K562 (cell line): ENCODE measurements at regions not wholly inside any gene's neighbourhood (a gene's known extent, or its start where the extent isn't known, plus 50 kb on each side); places are given as distances from the start of the nearest gene placed in this dataset.

Experiments
- ASH1L ChIP-seq: fragments of 450-650 bp; IDR thresholded peaks from 2 replicates; pipeline ENCODE4 v1.6.1; 2018; ENCODE audit warnings: borderline replicate concordance, mild to moderate bottlenecking, low read depth; ENCODE audit not compliant: partially characterized antibody
- CCNT2 ChIP-seq: IDR thresholded peaks from 2 replicates; pipeline ENCODE4 v1.6.1; 2011; ENCODE audit warnings: borderline replicate concordance, low read depth, mild to moderate bottlenecking, moderate library complexity, mixed read lengths, low read length; ENCODE audit not compliant: insufficient read length; ENCODE audit errors: extremely low read depth
- CHD2 ChIP-seq: IDR thresholded peaks from 2 replicates; pipeline ENCODE4 v1.6.1; 2011; ENCODE audit warnings: low read depth, low read length
- HMBOX1 ChIP-seq: sonication (generic); IDR thresholded peaks from 2 replicates; pipeline ENCODE4 v1.6.1; 2016
- MNT ChIP-seq, 2 experiments: fragments of 450-650 bp; conservative IDR thresholded peaks; 2 replicates each; pipeline ENCODE4 v1.6.1; 2017; ENCODE audit warnings: mild to moderate bottlenecking in 2 of 2, moderate library complexity in 2 of 2
- NFIC ChIP-seq: fragments of 450-650 bp; IDR thresholded peaks from 2 replicates; pipeline ENCODE4 v1.6.1; 2017; ENCODE audit warnings: mild to moderate bottlenecking, inconsistent platforms
- OTX1 ChIP-seq: fragments of 450-650 bp; formaldehyde crosslinking; IDR thresholded peaks from 2 replicates; pipeline ENCODE4 v1.4.0; 2022; ENCODE audit warnings: mild to moderate bottlenecking
- PHB ChIP-seq: fragments of 250-450 bp; sonication (Bioruptor Pico); IDR thresholded peaks from 2 replicates; pipeline ENCODE4 v1.5.0; 2021
- SMAD3 ChIP-seq: fragments of 450-650 bp; formaldehyde crosslinking; conservative IDR thresholded peaks from 2 replicates; pipeline ENCODE4 v1.4.0; 2020; ENCODE audit warnings: mild to moderate bottlenecking
- SMARCA5 ChIP-seq: fragments of 450-650 bp; IDR thresholded peaks from 2 replicates; pipeline ENCODE4 v1.6.1; 2016
- SREBF1 ChIP-seq: fragments of 150-350 bp; IDR thresholded peaks from 2 replicates; pipeline ENCODE4 v1.6.1; 2014; ENCODE audit warnings: antibody characterized with exemption, low read depth, low read length, borderline replicate concordance
- ZNF280B ChIP-seq: fragments of 250-450 bp; sonication (Bioruptor Pico); IDR thresholded peaks from 2 replicates; pipeline ENCODE4 v1.5.1; 2021; ENCODE audit warnings: mild to moderate bottlenecking
- ZNF609 ChIP-seq: sonication (generic); formaldehyde crosslinking; IDR thresholded peaks from 2 replicates; pipeline ENCODE4 v1.8.1; 2023; ENCODE audit warnings: missing genetic modification reagents, mild to moderate bottlenecking, borderline replicate concordance
- ZNF655 ChIP-seq: fragments of 250-450 bp; sonication (Bioruptor Pico); IDR thresholded peaks from 2 replicates; pipeline ENCODE4 v1.5.0; 2021
- ZNF717 ChIP-seq: fragments of 250-450 bp; sonication (Bioruptor Pico); IDR thresholded peaks from 2 replicates; pipeline ENCODE4 v1.5.0; 2021
- ZNF785 ChIP-seq: fragments of 250-450 bp; sonication (Bioruptor Pico); IDR thresholded peaks from 2 replicates; pipeline ENCODE4 v1.4.0; 2020; ENCODE audit warnings: mild to moderate bottlenecking

- TF ChIP-seq OTX1 (no peak), CHD2 (no peak), ZNF785 (no peak), CCNT2 (no peak), PHB (CRISPR knock-in tag) (no peak), ZNF280B (CRISPR knock-in tag) (no peak), SMARCA5 (no peak), MNT (conservative IDR thresholded peaks at IDR 0.05) (no peak), ASH1L (no peak), HMBOX1 (peak; percentile 72), NFIC (0 out of 2 replicates have a peak, but pooled peaks have one; percentile 21), ZNF717 (CRISPR knock-in tag) (no peak), ZNF609 (CRISPR knock-in tag) (no peak), SREBF1 (no peak), ZNF655 (CRISPR knock-in tag) (no peak), SMAD3 (CRISPR knock-in tag) (no peak)
Observed at GRCh38 chr2:217158928-217159327, 299.1 kb upstream of the TNP1 start (continued).
